A673 (cell line): ENCODE measurements at regions not wholly inside any gene's neighbourhood (a gene's known extent, or its start where the extent isn't known, plus 50 kb on each side); places are given as distances from the start of the nearest gene placed in this dataset.

Experiments
- EZH2 ChIP-seq: fragments of 200-600 bp; sonication (generic); IDR thresholded peaks from 2 replicates; pipeline ENCODE4 v1.6.1; 2017; ENCODE audit warnings: borderline replicate concordance, low read depth, mild to moderate bottlenecking, mixed read lengths, antibody characterized with exemption, low read length; ENCODE audit not compliant: poor library complexity, severe bottlenecking
- TF ChIP-seq, protein P1 (sequence below): fragments of 300-800, 200-600 bp; sonication (generic); conservative IDR thresholded peaks from 2 replicates; pipeline ENCODE4 v1.5.1; 2017; ENCODE audit warnings: low read depth, mild to moderate bottlenecking, antibody characterized with exemption, low read length, moderate library complexity, mixed read lengths

DNA sequence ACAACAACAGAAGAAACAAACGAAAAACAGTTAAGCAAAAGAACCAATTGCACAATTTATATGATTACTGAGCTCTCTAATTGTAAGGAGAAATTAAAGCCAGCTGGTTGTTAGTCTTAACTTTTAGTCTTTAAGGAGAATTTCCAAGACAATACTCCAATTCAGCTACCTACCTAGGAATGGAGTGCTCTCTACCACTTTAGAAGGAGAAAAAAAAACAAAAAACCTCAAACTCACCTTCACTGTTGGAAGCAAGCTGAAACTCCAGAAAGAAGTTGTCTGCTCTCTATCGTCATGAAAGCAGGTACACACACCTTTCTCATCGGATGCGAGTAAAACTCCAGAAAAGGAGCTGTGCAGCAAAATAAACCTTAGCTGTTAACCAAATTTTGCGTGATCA lies 86.1 kb upstream of the NPY2R start:
- TF ChIP-seq, protein P1, sequence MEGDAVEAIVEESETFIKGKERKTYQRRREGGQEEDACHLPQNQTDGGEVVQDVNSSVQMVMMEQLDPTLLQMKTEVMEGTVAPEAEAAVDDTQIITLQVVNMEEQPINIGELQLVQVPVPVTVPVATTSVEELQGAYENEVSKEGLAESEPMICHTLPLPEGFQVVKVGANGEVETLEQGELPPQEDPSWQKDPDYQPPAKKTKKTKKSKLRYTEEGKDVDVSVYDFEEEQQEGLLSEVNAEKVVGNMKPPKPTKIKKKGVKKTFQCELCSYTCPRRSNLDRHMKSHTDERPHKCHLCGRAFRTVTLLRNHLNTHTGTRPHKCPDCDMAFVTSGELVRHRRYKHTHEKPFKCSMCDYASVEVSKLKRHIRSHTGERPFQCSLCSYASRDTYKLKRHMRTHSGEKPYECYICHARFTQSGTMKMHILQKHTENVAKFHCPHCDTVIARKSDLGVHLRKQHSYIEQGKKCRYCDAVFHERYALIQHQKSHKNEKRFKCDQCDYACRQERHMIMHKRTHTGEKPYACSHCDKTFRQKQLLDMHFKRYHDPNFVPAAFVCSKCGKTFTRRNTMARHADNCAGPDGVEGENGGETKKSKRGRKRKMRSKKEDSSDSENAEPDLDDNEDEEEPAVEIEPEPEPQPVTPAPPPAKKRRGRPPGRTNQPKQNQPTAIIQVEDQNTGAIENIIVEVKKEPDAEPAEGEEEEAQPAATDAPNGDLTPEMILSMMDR, result no peak
- no peak for TF ChIP-seq EZH2
